Gastroesophageal sphincter (tissue), 4 donors: ENCODE measurements at regions not wholly inside any gene's neighbourhood (a gene's known extent, or its start where the extent isn't known, plus 50 kb on each side); places are given as distances from the start of the nearest gene placed in this dataset.
"Not testable (repeated sequence)": the region's sequence is repeated elsewhere in the genome, so short reads cannot be mapped to it uniquely, and the experiment has no call there.

Source experiments
- ATAC-seq: fragments of 150-250 bp; one replicate; pipeline ENCODE4 v1.9.1; 2016; ENCODE audit warnings: mild to moderate bottlenecking, moderate library complexity
- H3K27ac ChIP-seq, 4 donors: fragments of 200-600 bp; sonication (generic) in 3 of 4; 1 replicate in 3 of 4; 2 replicates in 1 of 4; pipeline ENCODE4 v1.5.1; 2016 to 2019
- H3K27me3 ChIP-seq: fragments of 200-600 bp; sonication (generic); one replicate; pipeline ENCODE4 v1.5.1; 2019
- H3K36me3 ChIP-seq, 2 donors: fragments of 200-600 bp; sonication (generic); one replicate each; pipeline ENCODE4 v1.5.1; 2019; ENCODE audit warnings: control low read depth in 1 of 2
- H3K4me1 ChIP-seq, 3 donors: fragments of 200-600 bp; sonication (generic); 1 replicate in 2 of 3; 2 replicates in 1 of 3; pipeline ENCODE4 v1.5.1; 2016 to 2019; ENCODE audit warnings: control low read depth in 2 of 3
- H3K4me3 ChIP-seq, 2 donors: fragments of 200-600 bp; sonication (generic); one replicate each; pipeline ENCODE4 v1.5.1; 2019; ENCODE audit warnings: mild to moderate bottlenecking in 1 of 2, moderate library complexity in 1 of 2
- H3K9me3 ChIP-seq, 3 donors: fragments of 200-600 bp; sonication (generic); one replicate each; pipeline ENCODE4 v1.5.1; 2017 to 2019; ENCODE audit warnings: control low read depth in 2 of 3
- CTCF ChIP-seq, 4 experiments: fragments of 200-600 bp in 2 of 4; fragments of 450-650 bp in 2 of 4; sonication (generic) in 1 of 4; IDR thresholded peaks; one replicate each; pipeline ENCODE4 v1.5.1; 2017 to 2019; ENCODE audit warnings: antibody characterized with exemption in 4 of 4, mild to moderate bottlenecking in 2 of 4, moderate library complexity in 2 of 4
- EP300 ChIP-seq: sonication (generic); formaldehyde crosslinking; IDR thresholded peaks from one replicate; pipeline ENCODE4 v1.6.1; 2017; ENCODE audit warnings: antibody characterized with exemption, mild to moderate bottlenecking
- POLR2A ChIP-seq, 2 donors: fragments of 450-650 bp; IDR thresholded peaks; one replicate each; pipeline ENCODE4 v1.6.1; 2017; ENCODE audit warnings: antibody characterized with exemption in 2 of 2, mild to moderate bottlenecking in 2 of 2, moderate library complexity in 1 of 2
- POLR2AphosphoS5 ChIP-seq: sonication (generic); formaldehyde crosslinking; IDR thresholded peaks from one replicate; pipeline ENCODE4 v1.6.1; 2017; ENCODE audit warnings: antibody characterized with exemption
- WGBS, 2 donors: methylation state at CpG; one replicate each; pipeline ENCODE4 v1.1.5; 2018; ENCODE audit warnings: low coverage in 1 of 2; 5-methylcytosine and 5-hydroxymethylcytosine counted together

- Histone ChIP-seq H3K4me1 (no peaks in the 10 kb centered on the region), H3K4me3 (no peak overlapping the region), H3K27me3 (no peaks in the 10 kb centered on the region), H3K9me3 (peaks cover 0 to 8% (median 0%) of the 10 kb centered on the region in 3 donors), H3K36me3 (no peaks in the 10 kb centered on the region), H3K27ac (no peak overlapping the region)
- no peak for ATAC-seq
- no peak for TF ChIP-seq EP300
- no peak for TF ChIP-seq POLR2A (IDR thresholded peaks at IDR 0.05)
- TF ChIP-seq POLR2AphosphoS5 = no peak
- TF ChIP-seq CTCF (IDR thresholded peaks at IDR 0.05) = no peak
Measured at GRCh38 chr5:138692370-138692769, 60.9 kb upstream of the CTNNA1 start.

- WGBS, 2 donors = 63 to 67% methylated on average over 1 to 3 of the region's 4 CpGs
- no peaks in the 10 kb centered on the region for H3K36me3 ChIP-seq
- TF ChIP-seq POLR2AphosphoS5 (no peak), EP300 (no peak), POLR2A (IDR thresholded peaks at IDR 0.05) (no peak), CTCF (IDR thresholded peaks at IDR 0.05) (no peak)
- peaks cover 0 to 20% (median 0%) of the 10 kb centered on the region in 3 donors for H3K9me3 ChIP-seq
- H3K27ac ChIP-seq = no peak overlapping the region
- no peaks in the 10 kb centered on the region for H3K27me3 ChIP-seq
- ATAC-seq = no peak
- H3K4me3 ChIP-seq = no peak overlapping the region
- no peaks in the 10 kb centered on the region for H3K4me1 ChIP-seq
Measured at GRCh38 chr5:138686668-138687067, 66.6 kb upstream of the CTNNA1 start.

- peaks cover 0 to 20% (median 0%) of the 10 kb centered on the region in 3 donors for H3K9me3 ChIP-seq
- H3K4me1 ChIP-seq = no peaks in the 10 kb centered on the region
- H3K36me3 ChIP-seq = no peaks in the 10 kb centered on the region
- ATAC-seq = no peak
- H3K27ac ChIP-seq = no peak overlapping the region
- TF ChIP-seq POLR2A (IDR thresholded peaks at IDR 0.05) = no peak
- TF ChIP-seq CTCF (IDR thresholded peaks at IDR 0.05) = no peak
- no peak for TF ChIP-seq POLR2AphosphoS5
- TF ChIP-seq EP300 = no peak
- no peak overlapping the region for H3K4me3 ChIP-seq
- no peaks in the 10 kb centered on the region for H3K27me3 ChIP-seq
- WGBS, 2 donors = 41 to 63% methylated on average over 2 of the region's 2 CpGs
Measured at GRCh38 chr5:138685193-138685745, 68.0 kb upstream of the CTNNA1 start.

- not testable (repeated sequence) for H3K4me1 ChIP-seq, H3K27ac ChIP-seq, H3K36me3 ChIP-seq, ATAC-seq, H3K27me3 ChIP-seq, H3K4me3 ChIP-seq
- WGBS, 2 donors = 69 to 89% methylated on average over 3 of the region's 4 CpGs
- H3K9me3 ChIP-seq = peaks cover 0 to 12% (median 0%) of the 10 kb centered on the region in 3 donors
Measured at GRCh38 chr5:138682462-138682861, 70.8 kb upstream of the CTNNA1 start.

GRCh38 chr5:138678826-138679225 is 74.4 kb upstream of the CTNNA1 start:
- not testable (repeated sequence) for H3K27me3 ChIP-seq, H3K4me3 ChIP-seq, H3K27ac ChIP-seq, ATAC-seq, H3K9me3 ChIP-seq, H3K4me1 ChIP-seq, H3K36me3 ChIP-seq
- 96 to 100% methylated on average over 2 to 3 of the region's 3 CpGs for WGBS, 2 donors

- H3K27me3 ChIP-seq = no peaks in the 10 kb centered on the region
- peaks cover 0 to 9% (median 0%) of the 10 kb centered on the region in 3 donors for H3K9me3 ChIP-seq
- no peak overlapping the region for H3K4me3 ChIP-seq
- no peak for ATAC-seq
- WGBS, 2 donors = 50 to 66% methylated on average over 2 to 3 of the region's 3 CpGs
- no peaks in the 10 kb centered on the region for H3K4me1 ChIP-seq
- TF ChIP-seq EP300 (no peak), CTCF (IDR thresholded peaks at IDR 0.05) (no peak), POLR2A (IDR thresholded peaks at IDR 0.05) (no peak), POLR2AphosphoS5 (no peak)
- no peak overlapping the region for H3K27ac ChIP-seq
- H3K36me3 ChIP-seq = no peaks in the 10 kb centered on the region
Measured at GRCh38 chr5:138677782-138678181, 75.4 kb upstream of the CTNNA1 start.
